GM04504 (cell line): ENCODE measurements at regions not wholly inside any gene's neighbourhood (a gene's known extent, or its start where the extent isn't known, plus 50 kb on each side); places are given as distances from the start of the nearest gene placed in this dataset.
"Not testable (repeated sequence)": the region's sequence is repeated elsewhere in the genome, so short reads cannot be mapped to it uniquely, and the experiment has no call there.

Experiments
- DNase-seq: peaks from one replicate; pipeline ENCODE4 v3.0.0-alpha.2; 2012; ENCODE audit warnings: low read depth

- no peak for DNase-seq
Observed at GRCh38 chr1:25131794-25132193, 100.5 kb downstream of the SYF2 start.

GRCh38 chr1:25130895-25131294, 101.4 kb downstream of the SYF2 start:
- DNase-seq = no peak

GRCh38 chr1:25129380-25129779, 102.9 kb downstream of the SYF2 start:
- no peak for DNase-seq

GRCh38 chr1:25128121-25128621, 104.1 kb downstream of the SYF2 start:
- DNase-seq = no peak

- DNase-seq = no peak
Observed at GRCh38 chr1:25126562-25126961, 105.7 kb downstream of the SYF2 start.

GRCh38 chr1:25123551-25123950, 108.8 kb downstream of the SYF2 start:
- no peak for DNase-seq

GRCh38 chr1:25122747-25123146, 109.6 kb downstream of the SYF2 start:
- no peak for DNase-seq

- no peak for DNase-seq
Observed at GRCh38 chr1:25120281-25120680, 112.0 kb downstream of the SYF2 start.

- no peak for DNase-seq
Observed at GRCh38 chr1:25118546-25118945, 113.8 kb downstream of the SYF2 start.

- no peak for DNase-seq
Observed at GRCh38 chr1:25117233-25117823, 115.0 kb downstream of the SYF2 start.

- DNase-seq = no peak
Observed at GRCh38 chr1:25116832-25117231, 115.5 kb downstream of the SYF2 start.

GRCh38 chr1:25116117-25116516, 116.2 kb downstream of the SYF2 start:
- not testable (repeated sequence) for DNase-seq

GRCh38 chr1:25113731-25114130, 118.6 kb downstream of the SYF2 start:
- DNase-seq = no peak

GRCh38 chr1:25113086-25113485, 119.2 kb downstream of the SYF2 start:
- DNase-seq = no peak

GRCh38 chr1:25112400-25112799, 119.9 kb downstream of the SYF2 start:
- DNase-seq = no peak

- DNase-seq = no peak
Observed at GRCh38 chr1:25111706-25112105, 120.6 kb downstream of the SYF2 start.

- no peak for DNase-seq
Observed at GRCh38 chr1:25110485-25110884, 121.8 kb downstream of the SYF2 start.

- no peak for DNase-seq
Observed at GRCh38 chr1:25110036-25110435, 122.3 kb downstream of the SYF2 start.

GRCh38 chr1:25109531-25109951, 122.8 kb downstream of the SYF2 start:
- no peak for DNase-seq

GRCh38 chr1:25107643-25108010, 124.7 kb downstream of the SYF2 start:
- no peak for DNase-seq

- no peak for DNase-seq
Observed at GRCh38 chr1:25106976-25107642, 125.2 kb downstream of the SYF2 start.

- DNase-seq = no peak
Observed at GRCh38 chr1:25106352-25106751, 126.0 kb downstream of the SYF2 start.

GRCh38 chr1:25105836-25106235, 126.5 kb downstream of the SYF2 start:
- DNase-seq = no peak
